Body of pancreas (tissue), 4 donors: ENCODE measurements at regions not wholly inside any gene's neighbourhood (a gene's known extent, or its start where the extent isn't known, plus 50 kb on each side); places are given as distances from the start of the nearest gene placed in this dataset.

ENCODE experiments used
- ATAC-seq: fragments of 150-250 bp; one replicate; pipeline ENCODE4 v1.9.1; 2016
- DNase-seq, 4 donors: peaks; one replicate each; pipeline ENCODE4 v3.0.0-alpha.2; 2019
- H3K27ac ChIP-seq, 4 donors: fragments of 200-600 bp; sonication (generic); 1 replicate in 3 of 4; 2 replicates in 1 of 4; pipeline versions ENCODE4 v1.5.1 to v1.6.1; 2016 to 2019; ENCODE audit warnings: mild to moderate bottlenecking in 1 of 4, mixed read lengths in 1 of 4, moderate library complexity in 1 of 4
- H3K27me3 ChIP-seq, 2 donors: fragments of 200-600 bp; sonication (generic); one replicate each; pipeline ENCODE4 v1.6.0; 2016; ENCODE audit warnings: mild to moderate bottlenecking in 1 of 2
- H3K36me3 ChIP-seq, 2 donors: fragments of 200-600 bp; sonication (generic); replicated peaks in 1 of 2; 2 replicates each; pipeline ENCODE4 v1.5.1; 2016; ENCODE audit warnings: low read depth in 2 of 2; ENCODE audit not compliant: insufficient read depth in 1 of 2
- H3K4me1 ChIP-seq: fragments of 200-600 bp; sonication (generic); one replicate; pipeline ENCODE4 v1.6.0; 2016
- H3K4me3 ChIP-seq, 2 donors: fragments of 200-600 bp; sonication (generic); 1 replicate in 1 of 2; 2 replicates in 1 of 2; pipeline ENCODE4 v1.5.1; 2016 to 2019
- H3K9me3 ChIP-seq, 3 donors: fragments of 200-600 bp; sonication (generic); 1 replicate in 2 of 3; 2 replicates in 1 of 3; pipeline ENCODE4 v1.5.1; 2016
- CTCF ChIP-seq, 7 experiments: fragments of 450-650 bp in 4 of 7; fragments of 200-600 bp in 3 of 7; sonication (generic) in 3 of 7; IDR thresholded peaks; one replicate each; pipeline ENCODE4 v1.5.1; 2016 to 2019; ENCODE audit warnings: antibody characterized with exemption in 7 of 7
- POLR2A ChIP-seq, 3 donors: fragments of 450-650 bp; IDR thresholded peaks; one replicate each; pipeline ENCODE4 v1.6.1; 2016; ENCODE audit warnings: antibody characterized with exemption in 3 of 3, mild to moderate bottlenecking in 2 of 3
- WGBS, 2 donors: methylation state at CpG; one replicate each; pipeline ENCODE4 v1.1.5; 2017; 5-methylcytosine and 5-hydroxymethylcytosine counted together
- intact Hi-C: fragments of 100-400 bp; cut with DNase I; formaldehyde crosslinking; loops from one replicate; pipeline ENCODE4 v1.15.1; 2023

GRCh38 chr10:3975016-3975415, 190.0 kb upstream of the KLF6 start:
- Histone ChIP-seq H3K27me3 (no peaks in the 10 kb centered on the region), H3K4me3 (no peak overlapping the region), H3K9me3 (no peaks in the 10 kb centered on the region), H3K36me3 (no peaks in the 10 kb centered on the region), H3K27ac (no peak overlapping the region), H3K4me1 (no peaks in the 10 kb centered on the region)
- ATAC-seq (no peak), DNase-seq (no peak)
- intact Hi-C loops, result no loop called here
- no peak for TF ChIP-seq POLR2A (IDR thresholded peaks at IDR 0.05)
- TF ChIP-seq CTCF (IDR thresholded peaks at IDR 0.05), result no peak
- 74 to 80% methylated on average over 9 of the region's 9 CpGs for WGBS, 2 donors

- no peak for DNase-seq
- Histone ChIP-seq H3K36me3 (no peaks in the 10 kb centered on the region), H3K4me1 (no peaks in the 10 kb centered on the region), H3K9me3 (no peaks in the 10 kb centered on the region), H3K4me3 (no peak overlapping the region), H3K27me3 (no peaks in the 10 kb centered on the region), H3K27ac (no peak overlapping the region)
- intact Hi-C loops, result no loop called here
- TF ChIP-seq POLR2A (IDR thresholded peaks at IDR 0.05) (no peak), CTCF (IDR thresholded peaks at IDR 0.05) (no peak)
- WGBS, 2 donors, result 62 to 72% methylated on average over 5 of the region's 5 CpGs
- no peak for ATAC-seq
Measured at GRCh38 chr10:3972460-3973301, 187.7 kb upstream of the KLF6 start.

- H3K4me3 ChIP-seq, result no peak overlapping the region
- H3K9me3 ChIP-seq, result no peaks in the 10 kb centered on the region
- no peaks in the 10 kb centered on the region for H3K4me1 ChIP-seq
- ATAC-seq (no peak), DNase-seq (no peak)
- intact Hi-C loops, result no loop called here
- TF ChIP-seq CTCF (IDR thresholded peaks at IDR 0.05), result no peak
- no peak for TF ChIP-seq POLR2A (IDR thresholded peaks at IDR 0.05)
- H3K27me3 ChIP-seq, result no peaks in the 10 kb centered on the region
- H3K36me3 ChIP-seq, result no peaks in the 10 kb centered on the region
- WGBS, 2 donors, result 79 to 83% methylated on average over 6 of the region's 6 CpGs
- no peak overlapping the region for H3K27ac ChIP-seq
Measured at GRCh38 chr10:3971713-3972112, 186.7 kb upstream of the KLF6 start.

GRCh38 chr10:3969876-3970666, 185.1 kb upstream of the KLF6 start:
- no peaks in the 10 kb centered on the region for H3K4me1 ChIP-seq
- intact Hi-C loops, result no loop called here
- H3K27me3 ChIP-seq, result no peaks in the 10 kb centered on the region
- no peak for ATAC-seq
- no peak overlapping the region for H3K27ac ChIP-seq
- no peak overlapping the region for H3K4me3 ChIP-seq
- H3K9me3 ChIP-seq, result no peaks in the 10 kb centered on the region
- TF ChIP-seq CTCF (IDR thresholded peaks at IDR 0.05), result no peak
- TF ChIP-seq POLR2A (IDR thresholded peaks at IDR 0.05), result no peak
- no peaks in the 10 kb centered on the region for H3K36me3 ChIP-seq
- no peak for DNase-seq
- WGBS, 2 donors, result 77 to 79% methylated on average over 7 to 8 of the region's 8 CpGs
